ENCODE measurements at regions not wholly inside any gene's neighbourhood (a gene's known extent, or its start where the extent isn't known, plus 50 kb on each side); places are given as distances from the start of the nearest gene placed in this dataset.

DNA sequence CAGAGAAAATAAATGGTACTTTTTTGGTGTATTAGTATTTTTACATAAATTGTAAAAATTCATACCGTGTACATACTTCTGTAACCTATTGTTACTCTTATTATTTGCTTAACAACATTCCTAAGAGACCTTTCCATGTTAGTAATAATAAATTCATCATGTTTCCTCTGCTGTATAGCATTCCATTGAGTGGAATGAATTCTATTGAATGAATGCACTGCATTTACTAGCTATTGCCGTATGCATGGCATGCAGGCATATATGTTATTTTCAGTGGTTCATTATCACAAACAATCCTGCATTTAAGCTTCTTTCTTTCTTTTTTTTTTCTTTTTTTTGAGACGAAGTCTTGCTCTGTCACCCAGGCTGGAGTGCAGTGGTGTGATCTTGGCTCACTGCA, 137.6 kb upstream of the TBX3 start (continued):
- TF ChIP-seq TCF7L2 (IDR thresholded peaks at IDR 0.05; ENCODE audit: low read depth, low read length) (no peak), SUPT5H (IDR thresholded peaks at IDR 0.05) (no peak), MECOM (CRISPR knock-in tag; IDR thresholded peaks at IDR 0.05) (no peak)

DNA sequence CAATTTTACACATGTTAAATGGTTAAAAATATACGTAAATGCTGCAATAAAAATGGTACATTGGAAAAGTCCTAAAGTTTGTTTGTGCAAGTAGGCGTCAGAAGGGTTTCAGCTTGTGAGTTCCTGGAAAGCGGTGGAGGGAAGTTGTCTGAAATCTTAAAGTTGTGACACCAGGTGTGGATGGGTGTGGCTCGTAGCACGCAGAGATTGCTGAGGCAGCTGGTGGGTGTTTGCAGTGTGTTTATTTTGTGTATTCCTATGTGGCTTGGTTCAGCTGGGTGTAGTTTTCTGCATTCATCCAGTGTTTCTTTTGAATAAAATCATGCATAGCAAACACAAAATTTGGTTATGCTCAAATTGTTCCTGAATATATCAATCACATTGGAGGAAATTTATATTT, 136.8 kb upstream of the TBX3 start:
- no peaks in the 10 kb centered on the region for H3K79me2 ChIP-seq (ENCODE audit: control insufficient read depth, insufficient read depth, low read length)
- DNase-seq (ENCODE audit: extremely low read depth in 1 of 4, low spot score in 3 of 4) (no peak), FAIRE-seq (no peak), ATAC-seq (no peak)
- no TSS peak for BruUV-seq (replicated peaks)
- H2AFZ ChIP-seq (ENCODE audit: low read depth, low read length), result no peak overlapping the region
- no peaks in the 10 kb centered on the region for H3K36me3 ChIP-seq (ENCODE audit: control insufficient read depth, insufficient read depth, low read length)
- no peaks in the 10 kb centered on the region for H3K4me1 ChIP-seq (replicated peaks in 1 of 2; ENCODE audit: control insufficient read depth in 2 of 2, insufficient read depth in 2 of 2, low read length in 2 of 2)
- ChIA-PET CTCF (ENCODE audit: low intra/inter-chr PET ratio) (no interaction called here), POLR2A (no interaction called here)
- in situ Hi-C loops (cut with MboI), result no loop called here
- H3K4me3 ChIP-seq, result no peak overlapping the region
- peaks cover 0 to 26% of the 10 kb centered on the region in 2 experiments; a peak in 3 of 5 replicates for H3K27me3 ChIP-seq (ENCODE audit: control insufficient read depth in 2 of 2, insufficient read depth in 2 of 2, low read length in 2 of 2)
- TF ChIP-seq FOXA3 (CRISPR knock-in tag; conservative IDR thresholded peaks at IDR 0.05 in 1 of 2, IDR thresholded peaks at IDR 0.05 in 1 of 2) (no peak), CBX2 (IDR thresholded peaks at IDR 0.05; ENCODE audit: insufficient read depth, low read length, poor library complexity, severe bottlenecking) (no peak), GTF2F1 (IDR thresholded peaks at IDR 0.05; ENCODE audit: low read depth, low read length) (no peak), ZFX (CRISPR knock-in tag; IDR thresholded peaks at IDR 0.05) (no peak), ZNF253 (CRISPR knock-in tag; conservative IDR thresholded peaks at IDR 0.05) (no peak), BHLHE40 (IDR thresholded peaks at IDR 0.05; ENCODE audit: low read length) (no peak), CCAR2 (IDR thresholded peaks at IDR 0.05; ENCODE audit: low read depth, low read length) (no peak), TRIM28 (IDR thresholded peaks at IDR 0.05) (no peak), NR2F6 (CRISPR knock-in tag; IDR thresholded peaks at IDR 0.05) (no peak), COPS2 (conservative IDR thresholded peaks at IDR 0.05) (no peak), SRSF1 (IDR thresholded peaks at IDR 0.05; ENCODE audit: low read depth, low read length) (no peak)
- H3K9me1 ChIP-seq (ENCODE audit: control insufficient read depth, insufficient read depth, low read length), result no peaks in the 10 kb centered on the region
- intact Hi-C loops (cut with micrococcal nuclease), result no loop called here
- no peak overlapping the region for H3K9ac ChIP-seq (ENCODE audit: insufficient read depth in 1 of 2, low read depth in 2 of 2, low read length in 2 of 2)
- no peak overlapping the region for H3K27ac ChIP-seq (ENCODE audit: extremely low read depth, low read depth, low read length)
- H4K20me1 ChIP-seq (replicated peaks; ENCODE audit: control insufficient read depth, insufficient read depth, low read length), result peaks cover 4% of the 10 kb centered on the region; the same call in 1 of the 2 replicates
- WGBS (ENCODE audit: insufficient coverage, low coverage, missing lambda C conversion rate), result 3% methylated on average over 5 of the region's 5 CpGs
- no peaks in the 10 kb centered on the region for H3K9me3 ChIP-seq (replicated peaks; ENCODE audit: control insufficient read depth, insufficient read depth, low read depth, low read length)
- no peak overlapping the region for H3K4me2 ChIP-seq (ENCODE audit: insufficient read depth, low read length)

Measured in K562 (cell line).